ENCODE measurements at regions not wholly inside any gene's neighbourhood (a gene's known extent, or its start where the extent isn't known, plus 50 kb on each side); places are given as distances from the start of the nearest gene placed in this dataset.

- 93 to 96% methylated on average over 5 to 8 of the region's 8 CpGs for WGBS, 2 experiments (ENCODE audit: insufficient coverage in 1 of 2, insufficient read length in 1 of 2)
- H3K4me3 ChIP-seq (ENCODE audit: low read length): no peak overlapping the region
- H3K27ac ChIP-seq (ENCODE audit: low read depth, low read length): no peak overlapping the region
- H3K27me3 Mint-ChIP-seq (ENCODE audit: insufficient read depth): no peaks in the 10 kb centered on the region
- H3K9me3 ChIP-seq (ENCODE audit: control insufficient read depth, low read length): no peaks in the 10 kb centered on the region
- no peak overlapping the region for H3K9ac ChIP-seq (ENCODE audit: extremely low read depth, low read length, poor library complexity, severe bottlenecking)
- no peak for DNase-seq
- no peaks in the 10 kb centered on the region for H3K9me3 Mint-ChIP-seq
- H3K36me3 ChIP-seq (ENCODE audit: control insufficient read depth, insufficient read depth, low read length): no peaks in the 10 kb centered on the region
- no peak overlapping the region for H3K27ac Mint-ChIP-seq
- no peaks in the 10 kb centered on the region for H3K27me3 ChIP-seq (ENCODE audit: control insufficient read depth, insufficient read depth, low read length, poor library complexity, severe bottlenecking)
- no peak overlapping the region for H3K4me3 Mint-ChIP-seq
- no peaks in the 10 kb centered on the region for H3K4me1 ChIP-seq (ENCODE audit: control insufficient read depth, insufficient read depth, low read length)
- H3K4me1 Mint-ChIP-seq: peaks cover 1% of the 10 kb centered on the region
- no peak for TF ChIP-seq CTCF (conservative IDR thresholded peaks at IDR 0.05)
- no peaks in the 10 kb centered on the region for H3K36me3 Mint-ChIP-seq (ENCODE audit: low read depth)
Observed at GRCh38 chr13:22652796-22653195, 528.0 kb upstream of the SGCG start.

GRCh38 chr13:22653866-22654265, 526.9 kb upstream of the SGCG start:
- H3K4me3 Mint-ChIP-seq: no peak overlapping the region
- Histone ChIP-seq H3K36me3 (ENCODE audit: control insufficient read depth, insufficient read depth, low read length) (no peaks in the 10 kb centered on the region), H3K27me3 (ENCODE audit: control insufficient read depth, insufficient read depth, low read length, poor library complexity, severe bottlenecking) (no peaks in the 10 kb centered on the region), H3K27ac (ENCODE audit: low read depth, low read length) (no peak overlapping the region), H3K9ac (ENCODE audit: extremely low read depth, low read length, poor library complexity, severe bottlenecking) (no peak overlapping the region), H3K9me3 (ENCODE audit: control insufficient read depth, low read length) (no peaks in the 10 kb centered on the region), H3K4me1 (ENCODE audit: control insufficient read depth, insufficient read depth, low read length) (no peaks in the 10 kb centered on the region), H3K4me3 (ENCODE audit: low read length) (no peak overlapping the region)
- no peaks in the 10 kb centered on the region for H3K36me3 Mint-ChIP-seq (ENCODE audit: low read depth)
- H3K4me1 Mint-ChIP-seq: no peaks in the 10 kb centered on the region
- DNase-seq: no peak
- WGBS, 2 experiments (ENCODE audit: insufficient coverage in 1 of 2, insufficient read length in 1 of 2): 96 to 100% methylated on average over 1 to 3 of the region's 4 CpGs
- no peak for TF ChIP-seq CTCF (conservative IDR thresholded peaks at IDR 0.05)
- no peaks in the 10 kb centered on the region for H3K9me3 Mint-ChIP-seq
- no peak overlapping the region for H3K27ac Mint-ChIP-seq
- H3K27me3 Mint-ChIP-seq (ENCODE audit: insufficient read depth): no peaks in the 10 kb centered on the region

- H3K27me3 ChIP-seq (ENCODE audit: control insufficient read depth, insufficient read depth, low read length, poor library complexity, severe bottlenecking): no peaks in the 10 kb centered on the region
- TF ChIP-seq CTCF (conservative IDR thresholded peaks at IDR 0.05): no peak
- Mint-ChIP-seq H3K36me3 (ENCODE audit: low read depth) (no peaks in the 10 kb centered on the region), H3K27ac (no peak overlapping the region), H3K4me3 (no peak overlapping the region), H3K27me3 (ENCODE audit: insufficient read depth) (no peaks in the 10 kb centered on the region), H3K4me1 (no peaks in the 10 kb centered on the region), H3K9me3 (no peaks in the 10 kb centered on the region)
- 71 to 73% methylated on average over 3 to 5 of the region's 5 CpGs for WGBS, 2 experiments (ENCODE audit: insufficient coverage in 1 of 2, insufficient read length in 1 of 2)
- H3K4me1 ChIP-seq (ENCODE audit: control insufficient read depth, insufficient read depth, low read length): no peaks in the 10 kb centered on the region
- H3K9me3 ChIP-seq (ENCODE audit: control insufficient read depth, low read length): no peaks in the 10 kb centered on the region
- H3K36me3 ChIP-seq (ENCODE audit: control insufficient read depth, insufficient read depth, low read length): no peaks in the 10 kb centered on the region
- H3K4me3 ChIP-seq (ENCODE audit: low read length): no peak overlapping the region
- DNase-seq: no peak
- H3K27ac ChIP-seq (ENCODE audit: low read depth, low read length): no peak overlapping the region
- no peak overlapping the region for H3K9ac ChIP-seq (ENCODE audit: extremely low read depth, low read length, poor library complexity, severe bottlenecking)
Observed at GRCh38 chr13:22655106-22655852, 525.5 kb upstream of the SGCG start.
